Amniotic stem cell (primary cell): ENCODE measurements at regions not wholly inside any gene's neighbourhood (a gene's known extent, or its start where the extent isn't known, plus 50 kb on each side); places are given as distances from the start of the nearest gene placed in this dataset.
A peak's percentile ranks its signal among the peaks of the same experiment; 100 is the strongest.
"Not testable (repeated sequence)": the region's sequence is repeated elsewhere in the genome, so short reads cannot be mapped to it uniquely, and the experiment has no call there.

Experiments
- DNase-seq: peaks from one replicate; lab custom pipeline; 2025; lab: John Stamatoyannopoulos, UW

GRCh38 chr1:184888505-184888904 is 85.8 kb downstream of the NIBAN1 start:
- peak; percentile 13 for DNase-seq

GRCh38 chr1:184882957-184883815 is 91.1 kb downstream of the NIBAN1 start:
- no peak for DNase-seq

GRCh38 chr1:184881941-184882913 is 92.1 kb downstream of the NIBAN1 start:
- DNase-seq: no peak

GRCh38 chr1:184879876-184880557 is 94.3 kb downstream of the NIBAN1 start:
- DNase-seq: no peak

- no peak for DNase-seq
These were observed 95.7 kb downstream of the NIBAN1 start for GRCh38 chr1:184878602-184879001.

- DNase-seq: no peak
These were observed 96.3 kb downstream of the NIBAN1 start for GRCh38 chr1:184878002-184878401.

- not testable (repeated sequence) for DNase-seq
These were observed 98.3 kb downstream of the NIBAN1 start for GRCh38 chr1:184876015-184876414.

GRCh38 chr1:184875218-184875617 is 99.1 kb downstream of the NIBAN1 start:
- no peak for DNase-seq

GRCh38 chr1:184870319-184870718 is 104.0 kb downstream of the NIBAN1 start:
- no peak for DNase-seq

- DNase-seq: no peak
These were observed 106.2 kb downstream of the NIBAN1 start for GRCh38 chr1:184867866-184868689.

- DNase-seq: peak; percentile 48
These were observed 107.1 kb downstream of the NIBAN1 start for GRCh38 chr1:184866991-184867788.

- no peak for DNase-seq
These were observed 107.7 kb downstream of the NIBAN1 start for GRCh38 chr1:184866586-184866985.

- no peak for DNase-seq
These were observed 108.5 kb downstream of the NIBAN1 start for GRCh38 chr1:184865831-184866230.

- DNase-seq: no peak
These were observed 107.2 kb upstream of the EDEM3 start for GRCh38 chr1:184861755-184862336.

- DNase-seq: no peak
These were observed 106.5 kb upstream of the EDEM3 start for GRCh38 chr1:184860985-184861754.

- no peak for DNase-seq
These were observed 105.9 kb upstream of the EDEM3 start for GRCh38 chr1:184860535-184860934.

- DNase-seq: no peak
These were observed 104.9 kb upstream of the EDEM3 start for GRCh38 chr1:184859381-184860105.

GRCh38 chr1:184858288-184858687 is 103.6 kb upstream of the EDEM3 start:
- no peak for DNase-seq
